ENCODE measurements at regions not wholly inside any gene's neighbourhood (a gene's known extent, or its start where the extent isn't known, plus 50 kb on each side); places are given as distances from the start of the nearest gene placed in this dataset.

GRCh38 chr4:120406960-120407359, 340.3 kb upstream of the MAD2L1 start:
- Histone ChIP-seq H2AK5ac (ENCODE audit: insufficient read length, low read length) (no peak overlapping the region), H3K4me2 (ENCODE audit: insufficient read depth, insufficient read length, low read length) (no peak overlapping the region), H3K79me1 (ENCODE audit: insufficient read depth, low read depth, low read length, poor library complexity, severe bottlenecking) (no peaks in the 10 kb centered on the region), H3K4me1 (ENCODE audit: insufficient read depth, low read length) (no peaks in the 10 kb centered on the region), H2BK15ac (ENCODE audit: low read depth, low read length) (no peak overlapping the region), H3K9ac (ENCODE audit: extremely low read depth, insufficient read length, low read length) (no peak overlapping the region), H3K23me2 (ENCODE audit: insufficient read length, low read depth, low read length, poor library complexity, severe bottlenecking) (no peaks in the 10 kb centered on the region), H3K23ac (ENCODE audit: insufficient read length, low read depth, low read length) (no peak overlapping the region), H3K14ac (ENCODE audit: insufficient read depth, low read length) (no peak overlapping the region), H2AFZ (ENCODE audit: low read length) (no peak overlapping the region), H4K5ac (ENCODE audit: insufficient read length, low read depth, low read length) (no peak overlapping the region), H3K79me2 (ENCODE audit: insufficient read depth, low read length) (no peaks in the 10 kb centered on the region), H3K9me3 (ENCODE audit: control insufficient read depth, low read depth, low read length) (no peaks in the 10 kb centered on the region), H3K4ac (ENCODE audit: low read depth, low read length) (no peak overlapping the region), H2BK120ac (ENCODE audit: low read depth, low read length, poor library complexity, severe bottlenecking) (no peak overlapping the region), H3K18ac (ENCODE audit: insufficient read length, low read depth, low read length) (no peak overlapping the region), H2BK12ac (ENCODE audit: insufficient read length, low read depth, low read length) (no peak overlapping the region), H4K8ac (replicated peaks; ENCODE audit: insufficient read length, low read depth, low read length) (no peak overlapping the region), H3K27me3 (ENCODE audit: insufficient read depth, low read length) (no peaks in the 10 kb centered on the region), H4K20me1 (ENCODE audit: control insufficient read depth, insufficient read depth, insufficient read length) (no peaks in the 10 kb centered on the region), H3K56ac (ENCODE audit: insufficient read length, low read depth, low read length) (no peak overlapping the region), H4K91ac (ENCODE audit: insufficient read length, low read depth, low read length) (no peak overlapping the region), H3K27ac (ENCODE audit: insufficient read length, low read depth, low read length) (no peak overlapping the region), H3T11ph (ENCODE audit: low read length) (no peak overlapping the region), H2BK20ac (ENCODE audit: low read depth, low read length, poor library complexity, severe bottlenecking) (no peak overlapping the region), H2BK5ac (ENCODE audit: insufficient read length, low read length) (no peak overlapping the region)
- Mint-ChIP-seq H3K27ac (no peak overlapping the region; a peak in 1 of 7 replicates), H3K36me3 (ENCODE audit: insufficient read depth in 1 of 3, low read depth in 3 of 3) (peaks cover 0 to 10% (median 1%) of the 10 kb centered on the region in 3 experiments; a peak in 2 of 7 replicates), H3K4me3 (no peak overlapping the region), H3K4me1 (peaks cover 1 to 2% of the 10 kb centered on the region in 2 experiments; a peak in 2 of 4 replicates), H3K9me3 (peaks cover 2 to 8% of the 10 kb centered on the region in 2 experiments; a peak in 3 of 5 replicates), H3K27me3 (ENCODE audit: low read depth) (no peaks in the 10 kb centered on the region)
- peak; percentile 27 for DNase-seq
- TF ChIP-seq, protein P1, sequence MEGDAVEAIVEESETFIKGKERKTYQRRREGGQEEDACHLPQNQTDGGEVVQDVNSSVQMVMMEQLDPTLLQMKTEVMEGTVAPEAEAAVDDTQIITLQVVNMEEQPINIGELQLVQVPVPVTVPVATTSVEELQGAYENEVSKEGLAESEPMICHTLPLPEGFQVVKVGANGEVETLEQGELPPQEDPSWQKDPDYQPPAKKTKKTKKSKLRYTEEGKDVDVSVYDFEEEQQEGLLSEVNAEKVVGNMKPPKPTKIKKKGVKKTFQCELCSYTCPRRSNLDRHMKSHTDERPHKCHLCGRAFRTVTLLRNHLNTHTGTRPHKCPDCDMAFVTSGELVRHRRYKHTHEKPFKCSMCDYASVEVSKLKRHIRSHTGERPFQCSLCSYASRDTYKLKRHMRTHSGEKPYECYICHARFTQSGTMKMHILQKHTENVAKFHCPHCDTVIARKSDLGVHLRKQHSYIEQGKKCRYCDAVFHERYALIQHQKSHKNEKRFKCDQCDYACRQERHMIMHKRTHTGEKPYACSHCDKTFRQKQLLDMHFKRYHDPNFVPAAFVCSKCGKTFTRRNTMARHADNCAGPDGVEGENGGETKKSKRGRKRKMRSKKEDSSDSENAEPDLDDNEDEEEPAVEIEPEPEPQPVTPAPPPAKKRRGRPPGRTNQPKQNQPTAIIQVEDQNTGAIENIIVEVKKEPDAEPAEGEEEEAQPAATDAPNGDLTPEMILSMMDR (conservative IDR thresholded peaks at IDR 0.05) = peak; percentile 42; the same call in 2 of the 3 replicates

All from H9 (cell line).